IMR-90 (cell line): ENCODE measurements at regions not wholly inside any gene's neighbourhood (a gene's known extent, or its start where the extent isn't known, plus 50 kb on each side); places are given as distances from the start of the nearest gene placed in this dataset.

Experiments
- ATAC-seq: fragments of 200-7000 bp; cut with Tn5 transposase; 2 replicates; pipeline ENCODE4 v1.9.1; 2020; ENCODE audit warnings: low read depth, mild to moderate bottlenecking, moderate library complexity
- BruUV-seq: library from RNA; stranded (reverse); fragments of 400-500 nt; replicated peaks from 2 replicates; lab custom pipeline; 2021; lab: Mats Ljungman, UMichigan
- CTCF ChIA-PET: fragments of 300-600 bp; formaldehyde crosslinking; extraction: SDS; loops from one replicate; lab custom pipeline; 2021; ENCODE audit warnings: antibody characterized with exemption; lab: Yijun Ruan, JAX
- POLR2A ChIA-PET: fragments of 300-600 bp; sonication (Branson Sonifier 250); formaldehyde crosslinking; loops from one replicate; lab custom pipeline; 2022; ENCODE audit warnings: antibody characterized with exemption; ENCODE audit not compliant: unreplicated experiment; lab: Charles Lee
- DNase-seq: peaks from one replicate; pipeline ENCODE4 v3.0.0; 2013
- H2AFZ ChIP-seq: replicated peaks from 2 replicates; pipeline ENCODE3; 2013; ENCODE audit warnings: low read length, mild to moderate bottlenecking; ENCODE audit not compliant: poor library complexity
- H2AK5ac ChIP-seq: 2 replicates; pipeline ENCODE4 v1.6.1; 2013; ENCODE audit warnings: low read depth, low read length, inconsistent platforms
- H2AK9ac ChIP-seq: replicated peaks from 2 replicates; pipeline ENCODE3; 2013; ENCODE audit warnings: mild to moderate bottlenecking, low read depth, low read length, moderate library complexity; ENCODE audit not compliant: poor library complexity
- H2BK120ac ChIP-seq: 2 replicates; pipeline ENCODE4 v1.6.1; 2013; ENCODE audit warnings: low read depth, low read length, inconsistent platforms
- H2BK15ac ChIP-seq: 3 replicates; pipeline ENCODE4 v1.6.1; 2013; ENCODE audit warnings: low read depth, low read length, inconsistent platforms
- H2BK20ac ChIP-seq: 2 replicates; pipeline ENCODE4 v1.6.1; 2013; ENCODE audit warnings: low read depth, mild to moderate bottlenecking, inconsistent platforms, low read length, moderate library complexity
- H2BK5ac ChIP-seq: 2 replicates; pipeline ENCODE4 v1.6.1; 2013; ENCODE audit warnings: mild to moderate bottlenecking, low read depth, low read length, inconsistent platforms; ENCODE audit not compliant: poor library complexity, severe bottlenecking
- H3K14ac ChIP-seq: replicated peaks from 2 replicates; pipeline ENCODE4 v1.6.1; 2013; ENCODE audit warnings: low read depth, low read length, inconsistent platforms
- H3K18ac ChIP-seq: 2 replicates; pipeline ENCODE4 v1.6.1; 2013; ENCODE audit warnings: low read depth, low read length, control low read depth
- H3K23ac ChIP-seq: 2 replicates; pipeline ENCODE4 v1.6.1; 2013; ENCODE audit warnings: low read depth, low read length, inconsistent platforms
- H3K27ac ChIP-seq: 2 replicates; pipeline ENCODE4 v1.5.1; 2013; ENCODE audit warnings: mild to moderate bottlenecking, control low read depth, low read length; ENCODE audit not compliant: insufficient read depth
- H3K27me3 ChIP-seq: 2 replicates; pipeline ENCODE4 v1.6.1; 2013; ENCODE audit warnings: low read length; ENCODE audit not compliant: control insufficient read depth, insufficient read depth
- H3K36me3 ChIP-seq: 2 replicates; pipeline ENCODE4 v1.6.1; 2013; ENCODE audit warnings: low read length, mixed read lengths; ENCODE audit not compliant: control insufficient read depth, insufficient read depth
- H3K4ac ChIP-seq: 2 replicates; pipeline ENCODE4 v1.6.1; 2013; ENCODE audit warnings: low read depth, low read length, inconsistent platforms
- H3K4me1 ChIP-seq: 2 replicates; pipeline ENCODE4 v1.6.1; 2013; ENCODE audit warnings: low read length, mixed read lengths; ENCODE audit not compliant: control insufficient read depth, insufficient read depth
- H3K4me2 ChIP-seq: 2 replicates; pipeline ENCODE4 v1.6.1; 2013; ENCODE audit warnings: low read depth, mild to moderate bottlenecking, control low read depth, low read length, moderate library complexity
- H3K4me3 ChIP-seq: 2 replicates; pipeline ENCODE4 v1.5.1; 2013; ENCODE audit warnings: low read depth, mild to moderate bottlenecking, control low read depth, low read length, moderate library complexity; ENCODE audit not compliant: insufficient read depth
- H3K56ac ChIP-seq: 2 replicates; pipeline ENCODE4 v1.6.1; 2013; ENCODE audit warnings: low read length, inconsistent platforms; ENCODE audit not compliant: insufficient read depth; ENCODE audit errors: extremely low read depth
- H3K79me1 ChIP-seq, 2 experiments: 2 replicates each; pipeline ENCODE4 v1.6.1; 2013; ENCODE audit warnings: low read length in 2 of 2, inconsistent platforms in 1 of 2, low read depth in 1 of 2
- H3K9ac ChIP-seq: 2 replicates; pipeline ENCODE4 v1.6.1; 2013; ENCODE audit warnings: low read depth, low read length, control low read depth
- H3K9me1 ChIP-seq: 2 replicates; pipeline ENCODE4 v1.6.1; 2013; ENCODE audit warnings: low read length, inconsistent platforms; ENCODE audit not compliant: insufficient read depth
- H3K9me3 ChIP-seq: 2 replicates; pipeline ENCODE4 v1.6.1; 2013; ENCODE audit warnings: low read length; ENCODE audit not compliant: control insufficient read depth, insufficient read depth
- H4K20me1 ChIP-seq: 2 replicates; pipeline ENCODE4 v1.6.1; 2013; ENCODE audit warnings: low read length, inconsistent platforms; ENCODE audit not compliant: insufficient read depth
- H4K5ac ChIP-seq: 2 replicates; pipeline ENCODE4 v1.6.1; 2013; ENCODE audit warnings: mild to moderate bottlenecking, low read depth, low read length, control low read depth
- H4K8ac ChIP-seq, 2 experiments: 2 replicates each; pipeline ENCODE4 v1.6.1; 2013; ENCODE audit warnings: low read depth in 2 of 2, low read length in 2 of 2, control low read depth in 1 of 2, inconsistent platforms in 1 of 2
- H4K91ac ChIP-seq: 2 replicates; pipeline ENCODE4 v1.6.1; 2013; ENCODE audit warnings: low read depth, low read length, inconsistent platforms; ENCODE audit not compliant: insufficient read depth
- CHD1 ChIP-seq: IDR thresholded peaks from 2 replicates; pipeline ENCODE4 v1.6.1; 2012; ENCODE audit warnings: low read depth, low read length, improper control_type of control experiment
- FOS ChIP-seq: fragments of 150-350 bp; IDR thresholded peaks from 2 replicates; pipeline ENCODE4 v1.6.1; 2016; ENCODE audit warnings: low read depth, low read length
- MAZ ChIP-seq: IDR thresholded peaks from 2 replicates; pipeline ENCODE4 v1.6.1; 2012; ENCODE audit warnings: low read depth, mild to moderate bottlenecking, low read length, improper control_type of control experiment, moderate library complexity, borderline replicate concordance
- NFE2L2 ChIP-seq: fragments of 150-350 bp; IDR thresholded peaks from 2 replicates; pipeline ENCODE4 v1.6.1; 2016; ENCODE audit warnings: low read depth, mild to moderate bottlenecking, low read length
- RCOR1 ChIP-seq: IDR thresholded peaks from 2 replicates; pipeline ENCODE4 v1.6.1; 2012; ENCODE audit warnings: mild to moderate bottlenecking, low read length, improper control_type of control experiment; ENCODE audit not compliant: insufficient replicate concordance
- RFX5 ChIP-seq: IDR thresholded peaks from 2 replicates; pipeline ENCODE4 v1.8.0; 2012; ENCODE audit warnings: low read depth, mild to moderate bottlenecking, low read length, moderate library complexity
- SMC3 ChIP-seq: fragments of 150-350 bp; IDR thresholded peaks from 2 replicates; pipeline ENCODE4 v1.6.1; 2016; ENCODE audit warnings: low read depth, mild to moderate bottlenecking, antibody characterized with exemption, low read length, moderate library complexity
- WGBS, 2 experiments: methylation state at CpG; one replicate each; pipeline versions ENCODE4 v1.1.5 to v1.1.7; 2013; ENCODE audit warnings: missing lambda C conversion rate in 2 of 2; ENCODE audit not compliant: insufficient read length in 1 of 2; ENCODE audit errors: extremely low coverage in 2 of 2; 5-methylcytosine and 5-hydroxymethylcytosine counted together
- dilution Hi-C: fragments of 300-500 bp; cut with HindIII; formaldehyde crosslinking; loops from one replicate; pipeline ENCODE4 v1.14.3; 2018; ENCODE audit warnings: low sequenced_read_pairs; ENCODE audit not compliant: unreplicated experiment
- in situ Hi-C: fragments of 300-500 bp; cut with MboI; formaldehyde crosslinking; loops from 3 replicates; pipeline ENCODE4 v1.14.3; 2019; ENCODE audit warnings: low sequenced_read_pairs, inconsistent platforms, mixed read lengths
- intact Hi-C: fragments of 100-400 bp; cut with micrococcal nuclease; formaldehyde crosslinking; loops from 2 replicates; pipeline ENCODE4 v1.10.0; 2022
- TF ChIP-seq, protein P1 (sequence below): fragments of 150-350 bp; IDR thresholded peaks from 2 replicates; pipeline ENCODE4 v1.6.1; 2016; ENCODE audit warnings: low read depth, mild to moderate bottlenecking, low read length, moderate library complexity, borderline replicate concordance
- TF ChIP-seq, protein P2 (sequence below): conservative IDR thresholded peaks from 2 replicates; pipeline ENCODE4 v1.5.1; 2012; ENCODE audit warnings: mild to moderate bottlenecking, low read depth, low read length, improper control_type of control experiment

DNA sequence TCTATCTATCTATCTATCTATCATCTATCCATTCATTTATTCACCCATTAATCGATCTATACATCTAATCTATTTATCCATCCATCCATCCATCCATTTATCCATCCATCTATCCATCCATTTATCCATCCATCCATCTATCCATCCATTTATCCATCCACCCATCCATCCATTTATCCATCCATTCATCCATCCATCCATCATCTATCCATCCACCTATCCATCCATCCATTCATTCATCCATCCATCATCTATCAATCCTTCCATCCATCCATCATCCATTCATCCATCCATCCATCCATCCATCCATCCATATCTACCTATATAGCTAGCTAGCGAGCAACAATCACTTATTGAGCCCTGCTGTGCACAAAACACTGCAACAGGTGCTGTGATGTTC is 953.1 kb upstream of the ZNF722 start:
- Histone ChIP-seq H2BK5ac (peak overlapping the region; percentile 26), H3K4me3 (no peak overlapping the region), H3K27ac (no peak overlapping the region), H2AFZ (no peak overlapping the region), H3K9me3 (peaks cover 52% of the 10 kb centered on the region), H3K4me1 (no peaks in the 10 kb centered on the region), H3K14ac (no peak overlapping the region), H2AK5ac (no peak overlapping the region), H3K56ac (no peak overlapping the region), H4K91ac (no peak overlapping the region), H3K23ac (no peak overlapping the region), H3K9ac (no peak overlapping the region), H2BK120ac (no peak overlapping the region), H3K18ac (no peak overlapping the region), H4K20me1 (no peaks in the 10 kb centered on the region), H3K4ac (no peak overlapping the region), H3K4me2 (no peak overlapping the region), H3K9me1 (no peaks in the 10 kb centered on the region), H2BK20ac (no peak overlapping the region), H3K79me1 (no peaks in the 10 kb centered on the region), H4K8ac (no peak overlapping the region), H3K36me3 (no peaks in the 10 kb centered on the region), H3K27me3 (no peaks in the 10 kb centered on the region), H2AK9ac (no peak overlapping the region), H2BK15ac (no peak overlapping the region), H4K5ac (no peak overlapping the region)
- DNase-seq: no peak
- WGBS, 2 experiments: 10 to 100% methylated on average over 1 of the region's 2 CpGs
- intact Hi-C loops (no loop called here), in situ Hi-C loops (no loop called here), dilution Hi-C loops (no loop called here)
- no peak for TF ChIP-seq MAZ
- no peak for TF ChIP-seq CHD1
- no peak for TF ChIP-seq RCOR1
- TF ChIP-seq RFX5: no peak
- no peak for TF ChIP-seq NFE2L2
- TF ChIP-seq, protein P1, sequence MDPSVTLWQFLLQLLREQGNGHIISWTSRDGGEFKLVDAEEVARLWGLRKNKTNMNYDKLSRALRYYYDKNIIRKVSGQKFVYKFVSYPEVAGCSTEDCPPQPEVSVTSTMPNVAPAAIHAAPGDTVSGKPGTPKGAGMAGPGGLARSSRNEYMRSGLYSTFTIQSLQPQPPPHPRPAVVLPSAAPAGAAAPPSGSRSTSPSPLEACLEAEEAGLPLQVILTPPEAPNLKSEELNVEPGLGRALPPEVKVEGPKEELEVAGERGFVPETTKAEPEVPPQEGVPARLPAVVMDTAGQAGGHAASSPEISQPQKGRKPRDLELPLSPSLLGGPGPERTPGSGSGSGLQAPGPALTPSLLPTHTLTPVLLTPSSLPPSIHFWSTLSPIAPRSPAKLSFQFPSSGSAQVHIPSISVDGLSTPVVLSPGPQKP: no peak
- TF ChIP-seq, protein P2, sequence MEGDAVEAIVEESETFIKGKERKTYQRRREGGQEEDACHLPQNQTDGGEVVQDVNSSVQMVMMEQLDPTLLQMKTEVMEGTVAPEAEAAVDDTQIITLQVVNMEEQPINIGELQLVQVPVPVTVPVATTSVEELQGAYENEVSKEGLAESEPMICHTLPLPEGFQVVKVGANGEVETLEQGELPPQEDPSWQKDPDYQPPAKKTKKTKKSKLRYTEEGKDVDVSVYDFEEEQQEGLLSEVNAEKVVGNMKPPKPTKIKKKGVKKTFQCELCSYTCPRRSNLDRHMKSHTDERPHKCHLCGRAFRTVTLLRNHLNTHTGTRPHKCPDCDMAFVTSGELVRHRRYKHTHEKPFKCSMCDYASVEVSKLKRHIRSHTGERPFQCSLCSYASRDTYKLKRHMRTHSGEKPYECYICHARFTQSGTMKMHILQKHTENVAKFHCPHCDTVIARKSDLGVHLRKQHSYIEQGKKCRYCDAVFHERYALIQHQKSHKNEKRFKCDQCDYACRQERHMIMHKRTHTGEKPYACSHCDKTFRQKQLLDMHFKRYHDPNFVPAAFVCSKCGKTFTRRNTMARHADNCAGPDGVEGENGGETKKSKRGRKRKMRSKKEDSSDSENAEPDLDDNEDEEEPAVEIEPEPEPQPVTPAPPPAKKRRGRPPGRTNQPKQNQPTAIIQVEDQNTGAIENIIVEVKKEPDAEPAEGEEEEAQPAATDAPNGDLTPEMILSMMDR: no peak
- TF ChIP-seq FOS: no peak
- no peak for TF ChIP-seq SMC3
- ChIA-PET POLR2A (no interaction called here), CTCF (no interaction called here)
- no TSS peak for BruUV-seq
- no peak for ATAC-seq
